GM21447 (cell line): ENCODE measurements at regions not wholly inside any gene's neighbourhood (a gene's known extent, or its start where the extent isn't known, plus 50 kb on each side); places are given as distances from the start of the nearest gene placed in this dataset.

ENCODE experiments used
- ATAC-seq: cut with Tn5 transposase; IDR thresholded peaks from one replicate; pipeline ENCODE4 v1.9.1; 2021; ENCODE audit not compliant: unreplicated experiment

DNA sequence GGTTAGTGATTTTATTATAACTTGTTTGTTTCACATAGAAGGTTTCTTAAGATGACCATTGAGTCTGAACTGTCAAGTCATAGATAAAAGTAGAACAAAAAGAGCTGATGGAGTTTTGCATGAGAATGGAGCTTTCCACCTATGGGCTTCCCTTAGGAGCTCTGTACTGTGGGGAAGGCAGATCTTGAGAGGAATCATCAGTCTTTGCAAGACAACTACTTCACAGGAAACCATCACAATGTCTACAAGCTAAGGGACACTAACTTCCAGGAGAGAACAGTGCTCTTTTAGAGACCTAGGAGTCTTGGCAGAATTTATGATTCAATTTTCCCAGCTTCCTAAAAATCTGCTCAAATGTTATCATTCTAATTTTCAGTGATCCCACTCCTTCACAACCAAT lies 78.2 kb downstream of the FBXO5 start:
- ATAC-seq, result no peak

DNA sequence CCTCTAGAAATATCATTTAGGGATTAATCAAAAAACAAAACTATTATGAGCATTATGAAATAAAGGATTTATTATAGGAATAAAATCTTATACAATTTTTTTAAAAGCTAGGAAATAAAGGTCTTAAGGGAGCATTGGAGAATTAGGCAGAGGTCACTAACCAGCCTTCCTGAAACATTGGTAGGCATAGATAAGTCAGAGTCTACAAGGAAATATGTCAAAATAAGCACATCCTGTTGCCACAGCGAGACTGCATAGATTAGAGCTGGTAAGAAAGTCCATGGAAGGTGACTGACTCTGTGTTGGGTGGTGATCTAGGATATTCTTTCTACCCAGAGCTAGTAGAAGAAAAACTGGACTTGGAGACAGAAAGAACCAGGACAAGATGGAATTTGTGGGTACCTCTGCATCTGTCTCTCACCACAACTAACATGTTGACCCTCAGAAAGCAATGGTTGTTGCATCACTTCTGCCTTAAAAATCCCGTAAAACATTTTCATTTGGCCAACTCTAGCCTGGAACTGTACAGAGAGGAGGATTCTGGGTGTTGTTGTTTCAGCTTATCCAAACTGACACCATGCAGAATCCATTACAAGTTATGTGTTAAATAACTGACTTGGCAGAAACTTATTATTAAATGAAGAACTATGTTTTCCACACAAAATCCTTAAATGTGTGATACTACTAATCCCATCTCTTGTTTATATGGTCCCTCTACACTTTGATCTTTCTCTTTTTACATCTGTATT lies 77.1 kb downstream of the FBXO5 start:
- ATAC-seq, result no peak

DNA sequence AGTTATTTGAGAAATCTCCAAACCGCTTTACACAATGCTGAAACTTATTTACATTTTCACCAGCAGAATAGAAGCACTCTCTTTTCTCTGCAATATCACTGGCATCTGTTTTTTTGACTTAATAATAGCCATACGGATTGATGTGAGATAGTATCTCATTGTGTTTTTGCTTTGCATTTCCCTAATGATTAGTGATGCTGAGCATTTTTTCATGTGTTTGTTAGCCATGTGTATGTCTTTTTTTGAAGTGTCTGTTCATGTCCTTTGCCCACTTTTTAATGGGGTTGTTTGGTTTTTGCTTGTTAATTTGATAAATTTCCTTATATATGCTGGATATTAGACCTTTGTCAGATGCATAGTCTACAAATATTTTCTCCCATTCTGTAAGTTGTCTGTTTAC lies 73.6 kb downstream of the FBXO5 start:
- no peak for ATAC-seq

DNA sequence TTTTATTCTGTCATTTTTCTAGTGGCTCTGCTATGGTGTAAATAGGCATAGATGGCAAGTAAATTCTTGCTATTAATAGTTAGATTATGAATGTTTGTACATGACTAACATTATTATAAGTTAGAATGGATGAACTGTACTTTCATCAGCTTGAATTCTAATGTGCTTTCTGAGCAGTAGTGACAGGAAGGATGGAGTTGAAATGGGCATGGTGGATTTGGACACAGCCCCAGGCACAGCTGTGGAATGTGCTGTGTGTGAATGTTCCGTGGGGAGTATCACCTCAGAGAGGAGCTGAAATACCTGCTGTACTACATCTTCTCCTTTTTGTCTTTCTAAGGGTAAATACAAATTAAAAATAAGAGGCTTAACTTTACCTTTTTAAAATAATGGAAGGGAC lies 66.8 kb downstream of the FBXO5 start:
- ATAC-seq, result no peak

DNA sequence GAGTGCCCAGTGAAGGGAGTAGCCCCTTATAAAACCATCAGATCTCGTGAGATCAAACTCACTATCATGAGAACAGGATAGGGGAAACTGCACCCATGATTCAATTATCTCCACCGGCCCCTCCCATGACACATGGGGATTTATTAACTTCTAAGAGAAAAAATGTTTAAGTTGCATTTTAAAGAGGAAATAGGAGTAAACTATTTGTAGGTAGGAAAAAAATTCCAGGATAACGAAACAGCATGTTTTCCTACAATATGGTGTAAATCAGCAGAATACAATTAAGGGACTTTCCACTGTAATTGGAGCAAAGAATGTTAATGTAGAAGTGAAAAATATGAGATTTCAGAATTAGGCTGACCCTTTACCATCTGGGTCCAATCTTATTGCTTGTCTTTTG lies 63.9 kb downstream of the FBXO5 start:
- no peak for ATAC-seq

DNA sequence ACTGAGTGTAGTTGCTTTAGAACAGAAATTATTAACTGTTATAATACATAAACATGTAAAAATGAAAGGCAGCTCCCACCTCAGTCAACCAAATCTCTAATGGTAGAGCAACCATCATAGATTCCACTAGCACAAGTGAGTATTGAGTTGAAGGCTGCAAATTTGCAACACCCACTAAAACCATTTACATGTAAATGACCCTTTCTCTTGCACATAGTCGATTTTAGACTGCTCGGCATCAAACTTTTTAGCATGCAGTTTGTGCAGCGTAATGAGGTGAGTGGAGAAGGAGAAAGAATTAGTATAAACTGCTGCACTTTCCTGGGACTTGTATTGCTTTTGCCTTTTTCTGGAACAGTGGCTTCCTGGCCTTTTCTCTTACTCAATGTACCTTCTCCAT lies 62.8 kb downstream of the FBXO5 start:
- no peak for ATAC-seq
